MM.1S (cell line): ENCODE measurements at regions not wholly inside any gene's neighbourhood (a gene's known extent, or its start where the extent isn't known, plus 50 kb on each side); places are given as distances from the start of the nearest gene placed in this dataset.

Experiments
- CTCF ChIP-seq: fragments of 300-600 bp; sonication (generic); IDR thresholded peaks from 2 replicates; pipeline ENCODE4 v1.5.1; 2016; ENCODE audit warnings: antibody characterized with exemption, low read length, mixed read lengths
- EZH2 ChIP-seq: fragments of 300-600 bp; sonication (generic); optimal IDR thresholded peaks from 2 replicates; pipeline ENCODE3; 2017; ENCODE audit warnings: low read depth, mild to moderate bottlenecking, antibody characterized with exemption, low read length, mixed read lengths
- EZH2phosphoT487 ChIP-seq: fragments of 300-600 bp; sonication (generic); IDR thresholded peaks from 2 replicates; pipeline ENCODE4 v1.6.1; 2018; ENCODE audit warnings: antibody characterized with exemption, low read length

DNA sequence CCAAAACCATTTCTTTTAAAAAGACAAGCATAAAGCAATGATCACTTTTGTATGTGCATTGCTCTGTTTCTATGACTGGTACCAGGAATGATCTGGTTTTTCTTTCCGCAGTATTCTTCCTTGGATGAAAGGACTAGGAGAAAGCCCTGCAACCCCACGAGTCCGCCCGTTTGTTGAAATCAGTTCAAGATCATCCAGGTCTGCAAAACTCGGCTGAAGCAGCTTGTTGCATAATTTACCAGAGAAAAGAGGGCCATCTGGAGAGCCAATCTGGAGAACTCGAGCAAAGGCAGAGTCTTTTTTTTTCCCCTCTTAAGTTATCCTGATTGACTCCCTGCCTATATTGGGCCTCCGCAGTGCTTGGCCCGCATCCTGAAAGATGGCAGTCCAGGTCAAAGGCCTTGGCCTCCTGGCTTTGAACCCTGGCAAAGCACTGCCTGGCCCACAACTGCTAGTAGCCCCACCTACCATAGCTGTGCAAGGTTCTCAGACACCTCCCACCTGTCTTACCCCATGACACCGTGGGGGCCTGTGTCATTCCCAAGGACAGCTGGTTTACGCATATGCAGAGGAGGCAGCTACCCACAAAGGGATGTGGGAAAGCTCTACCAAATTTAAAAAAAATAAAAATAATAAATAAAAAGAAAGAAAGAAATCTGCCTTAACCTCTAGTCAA lies 572.2 kb downstream of the INHBA start:
- TF ChIP-seq CTCF (no peak), EZH2phosphoT487 (no peak), EZH2 (no peak)
